ELF-1 (cell line): ENCODE measurements at regions not wholly inside any gene's neighbourhood (a gene's known extent, or its start where the extent isn't known, plus 50 kb on each side); places are given as distances from the start of the nearest gene placed in this dataset.

Experiments used
- DNase-seq: peaks from one replicate; pipeline ENCODE4 v3.0.0-alpha.2; 2016; ENCODE audit warnings: low read depth, low spot score

- no peak for DNase-seq
Measured at GRCh38 chr2:215717501-215718381, 281.9 kb upstream of the FN1 start.

DNA sequence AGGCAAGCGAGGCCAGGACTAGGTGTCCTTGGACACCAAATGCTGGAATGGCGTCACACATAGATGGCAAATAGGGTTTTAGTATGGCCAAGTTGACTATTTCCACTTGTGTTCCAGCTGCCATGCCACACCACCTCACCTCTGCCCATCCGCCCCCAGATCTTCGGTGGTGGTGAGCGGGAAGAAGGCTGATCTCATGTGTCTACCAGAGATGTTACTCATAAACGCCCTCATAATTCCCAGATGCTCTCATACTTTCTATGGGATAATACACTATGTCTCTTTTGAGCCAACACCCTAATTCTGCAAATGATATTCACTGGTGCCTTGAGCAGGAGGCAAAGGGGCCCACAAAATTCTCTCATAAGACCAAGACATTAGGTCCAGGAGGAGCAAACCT, 281.1 kb upstream of the FN1 start:
- no peak for DNase-seq

- DNase-seq, result no peak
Measured at GRCh38 chr2:215712871-215713790, 277.3 kb upstream of the FN1 start.

GRCh38 chr2:215712219-215712868, 276.5 kb upstream of the FN1 start:
- peak; percentile 3 for DNase-seq

GRCh38 chr2:215711471-215712034, 275.7 kb upstream of the FN1 start:
- peak; percentile 53 for DNase-seq

- no peak for DNase-seq
Measured at GRCh38 chr2:215707608-215708007, 271.7 kb upstream of the FN1 start.

DNA sequence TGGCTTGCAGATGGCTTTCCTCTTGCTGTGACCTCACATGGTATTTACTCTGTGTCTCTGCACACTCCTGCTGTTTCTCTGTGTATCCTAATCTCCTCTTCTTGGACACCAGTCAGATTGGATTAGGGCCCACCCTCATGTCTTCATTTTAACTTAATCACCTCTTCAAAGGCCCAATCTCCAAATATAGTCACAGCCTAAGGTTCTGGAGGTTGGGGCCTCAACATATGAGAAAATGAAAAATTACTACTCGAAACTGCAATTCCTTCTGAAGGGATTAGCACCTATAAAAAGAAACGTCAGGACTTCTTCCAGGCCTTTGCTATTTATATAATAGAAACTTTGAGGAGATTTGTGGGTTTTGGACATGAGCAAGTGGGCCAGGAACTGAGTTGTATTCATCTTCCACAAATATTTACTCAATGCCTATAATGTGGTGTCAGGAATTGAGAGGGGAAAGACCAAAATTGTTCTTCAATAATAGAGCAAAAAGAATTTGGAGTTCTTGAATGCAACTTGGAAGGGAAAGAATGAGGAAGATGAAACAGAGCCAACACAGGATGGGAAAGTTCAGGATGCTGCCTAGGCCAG, 270.0 kb upstream of the FN1 start:
- DNase-seq, result no peak

DNA sequence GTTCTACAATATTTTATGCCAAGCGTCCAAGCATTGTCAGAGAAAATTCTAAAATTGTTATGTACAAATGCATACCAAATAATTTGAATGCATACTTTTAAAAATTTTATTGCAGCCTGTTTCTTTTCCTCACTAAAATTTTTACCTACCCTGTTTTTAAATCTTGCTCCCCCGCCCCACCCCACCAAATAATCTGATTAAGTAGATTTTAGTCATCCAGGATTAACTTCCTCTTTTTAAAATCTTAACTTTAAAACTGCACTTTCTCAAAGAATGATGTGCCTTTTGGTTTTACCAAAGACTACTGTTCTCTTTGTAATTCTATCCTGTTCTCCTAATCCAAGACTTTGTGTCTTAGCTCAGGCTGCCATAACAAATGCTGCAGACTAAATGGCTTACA, 269.4 kb upstream of the FN1 start:
- DNase-seq, result no peak

DNA sequence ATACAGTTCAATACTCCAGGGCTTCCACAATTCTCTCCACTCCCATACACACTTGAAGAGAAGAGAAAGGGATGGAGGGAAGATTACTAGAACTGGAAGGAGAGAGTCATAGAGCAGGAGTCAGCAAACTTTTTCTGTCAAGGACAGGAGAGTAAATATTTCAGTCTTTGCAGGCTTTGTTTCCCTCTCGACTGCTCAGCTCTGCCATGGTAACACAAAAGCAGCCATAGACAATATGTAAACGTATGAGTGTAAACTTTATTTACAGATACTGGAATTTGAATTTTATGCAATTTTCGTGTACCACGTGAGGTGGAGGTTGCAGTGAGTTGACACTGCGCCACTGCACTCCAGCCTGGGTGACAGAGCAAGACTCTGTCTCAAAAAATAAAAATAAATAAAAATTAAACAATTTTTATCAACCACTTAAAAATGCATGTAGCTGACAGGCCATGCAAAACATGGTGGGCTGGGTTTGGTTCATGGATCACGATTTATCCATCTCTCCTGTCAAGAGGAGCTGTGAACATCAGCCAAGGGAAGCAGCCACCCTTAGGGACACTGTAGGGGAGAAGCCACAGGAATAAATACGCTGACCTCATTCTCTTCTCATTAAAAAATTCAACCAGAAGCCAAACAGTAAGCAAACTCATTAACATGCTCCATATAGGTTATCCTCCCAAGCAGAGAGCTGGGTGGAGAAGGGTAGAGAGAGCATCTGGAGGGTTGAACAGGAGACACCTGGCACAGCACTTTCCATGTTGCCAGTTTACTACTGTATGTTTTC, 266.4 kb upstream of the FN1 start:
- DNase-seq, result no peak

- no peak for DNase-seq
Measured at GRCh38 chr2:215699700-215700538, 264.1 kb upstream of the FN1 start.

DNA sequence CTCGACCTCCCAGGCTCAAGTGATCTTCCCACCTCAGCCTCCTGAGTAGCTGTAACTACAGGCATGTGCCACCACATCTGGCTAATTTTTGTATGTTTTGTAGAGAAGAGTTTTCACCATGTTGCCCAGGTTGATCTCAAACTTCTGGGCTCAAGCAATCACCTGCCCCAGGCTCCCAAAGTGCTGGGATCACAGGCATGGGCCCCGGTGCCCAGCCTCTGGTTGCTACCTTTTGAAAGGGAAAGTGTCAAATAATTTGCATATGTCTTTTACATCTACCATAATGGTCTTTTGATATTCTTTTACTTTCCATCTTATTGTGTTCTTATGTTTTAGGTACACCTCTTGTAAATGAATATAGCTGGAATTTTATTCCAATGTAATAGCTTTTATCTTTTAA, 263.1 kb upstream of the FN1 start:
- no peak for DNase-seq

GRCh38 chr2:215698566-215698965, 262.7 kb upstream of the FN1 start:
- DNase-seq, result no peak

DNA sequence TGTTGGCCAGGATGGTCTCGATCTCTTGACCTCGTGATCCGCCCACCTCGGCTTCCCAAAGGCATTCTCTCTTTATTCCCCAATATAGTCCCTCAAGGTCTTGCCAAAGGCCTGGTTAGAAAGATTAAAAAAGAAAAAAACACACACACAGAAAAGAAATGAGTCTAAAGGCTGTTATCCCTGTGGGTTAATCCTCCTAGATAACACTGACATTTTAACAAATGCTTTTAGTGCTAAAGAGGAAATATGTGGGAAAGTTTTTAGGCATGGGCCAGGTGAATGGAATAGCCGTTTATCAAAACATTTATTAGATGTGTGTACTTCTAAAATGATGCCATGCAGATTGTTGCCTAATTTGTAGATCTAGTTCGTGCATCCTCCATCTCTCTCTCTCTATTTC, 261.6 kb upstream of the FN1 start:
- no peak for DNase-seq

DNA sequence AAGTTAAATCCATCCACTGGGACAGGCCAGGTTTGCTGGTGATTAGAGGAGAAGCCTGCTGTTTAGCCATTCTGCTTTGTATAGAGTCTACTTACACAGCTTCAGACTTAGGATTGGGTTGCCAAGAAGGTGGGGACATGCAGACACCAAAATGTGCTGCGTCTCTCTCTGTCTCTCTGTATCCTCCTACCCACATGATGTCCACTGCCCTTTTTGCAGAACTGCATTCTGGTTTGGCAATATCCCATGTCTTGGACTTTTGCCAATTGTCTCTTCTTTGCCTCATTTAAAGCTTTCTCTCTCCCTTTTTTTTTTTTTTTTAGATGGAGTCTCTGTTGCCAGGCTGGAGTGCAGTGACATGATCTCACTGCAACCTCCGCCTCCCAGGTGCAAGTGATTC, 261.1 kb upstream of the FN1 start:
- DNase-seq, result no peak

- DNase-seq, result no peak
Measured at GRCh38 chr2:215695861-215696260, 260.0 kb upstream of the FN1 start.

GRCh38 chr2:215693999-215694580, 258.2 kb upstream of the FN1 start:
- DNase-seq, result no peak

DNA sequence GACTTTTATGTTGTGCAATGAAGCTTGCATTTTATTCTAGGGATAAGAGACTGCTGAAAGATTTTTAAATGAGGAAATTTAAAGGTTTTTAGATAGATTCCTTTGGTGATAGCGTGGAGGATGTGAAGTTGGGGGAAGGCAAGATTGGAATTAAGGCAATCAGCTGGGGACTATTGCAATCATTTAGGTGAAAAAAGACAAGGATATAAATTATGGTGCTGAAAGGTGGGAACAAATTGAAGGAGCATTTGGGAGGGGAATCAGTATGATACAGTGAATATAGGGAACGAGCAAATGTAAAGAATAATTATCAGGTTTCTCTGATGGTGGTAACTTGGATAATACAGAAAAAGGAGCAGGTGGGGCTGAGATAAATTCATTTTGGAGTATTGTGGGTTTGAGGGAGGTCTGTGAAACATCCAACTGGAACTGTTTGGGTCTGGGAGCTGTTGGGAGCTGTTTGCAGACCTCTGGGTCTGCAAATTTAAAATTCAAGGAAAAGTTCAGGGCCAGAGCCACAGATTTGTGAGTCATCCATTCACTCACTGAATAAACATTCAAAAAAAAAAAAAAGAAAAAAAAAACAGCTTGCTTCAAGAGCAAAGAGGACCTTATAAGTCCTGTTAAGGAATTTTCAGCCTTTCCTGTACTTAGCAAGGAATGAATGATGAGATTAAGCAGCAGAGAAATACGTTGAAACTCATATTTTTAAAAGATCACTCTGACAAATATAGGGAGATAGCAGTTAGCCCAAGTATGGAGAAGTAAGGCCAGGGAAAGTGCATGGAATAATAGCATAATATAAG, 257.5 kb upstream of the FN1 start:
- DNase-seq, result no peak

- DNase-seq, result no peak
Measured at GRCh38 chr2:215692387-215693079, 256.7 kb upstream of the FN1 start.
